Activated naive CD8-positive, alpha-beta T cell treated with anti-CD3 and anti-CD28 coated beads, Interleukin-2, amount 50 U/mL, for 24 hours (primary cell): ENCODE measurements at regions not wholly inside any gene's neighbourhood (a gene's known extent, or its start where the extent isn't known, plus 50 kb on each side); places are given as distances from the start of the nearest gene placed in this dataset.

ENCODE experiments used
- ATAC-seq: fragments of 150-1000 bp; cut with Tn5 transposase; one replicate; pipeline ENCODE4 v1.10.0; 2021
- DNase-seq: peaks from one replicate; pipeline ENCODE4 v3.0.0; 2021
- H3K27ac Mint-ChIP-seq: one replicate; pipeline ENCODE4 v1.8.0; 2021; ENCODE audit warnings: mild to moderate bottlenecking, mixed read lengths
- H3K27me3 Mint-ChIP-seq: one replicate; pipeline ENCODE4 v1.8.0; 2021; ENCODE audit warnings: mixed read lengths
- H3K36me3 Mint-ChIP-seq: one replicate; pipeline ENCODE4 v1.8.0; 2021; ENCODE audit warnings: low read depth, mixed read lengths
- H3K4me1 Mint-ChIP-seq: one replicate; pipeline ENCODE4 v1.8.0; 2021; ENCODE audit warnings: mixed read lengths
- H3K4me3 Mint-ChIP-seq: one replicate; pipeline ENCODE4 v1.8.0; 2021; ENCODE audit warnings: mild to moderate bottlenecking, moderate library complexity, mixed read lengths
- H3K9me3 Mint-ChIP-seq: one replicate; pipeline ENCODE4 v1.8.0; 2021; ENCODE audit warnings: mixed read lengths

- Mint-ChIP-seq H3K9me3 (peaks cover 3% of the 10 kb centered on the region), H3K36me3 (no peaks in the 10 kb centered on the region), H3K27ac (no peak overlapping the region), H3K4me3 (no peak overlapping the region), H3K4me1 (no peaks in the 10 kb centered on the region), H3K27me3 (peaks cover 24% of the 10 kb centered on the region)
- DNase-seq (no peak), ATAC-seq (no peak)
Observed at GRCh38 chr2:238725298-238725697, 122.6 kb upstream of the TWIST2 start.

GRCh38 chr2:238726670-238727584, 121.0 kb upstream of the TWIST2 start:
- H3K27ac Mint-ChIP-seq = no peak overlapping the region
- H3K9me3 Mint-ChIP-seq = no peaks in the 10 kb centered on the region
- peaks cover 18% of the 10 kb centered on the region for H3K27me3 Mint-ChIP-seq
- H3K36me3 Mint-ChIP-seq = no peaks in the 10 kb centered on the region
- DNase-seq = no peak
- no peaks in the 10 kb centered on the region for H3K4me1 Mint-ChIP-seq
- no peak for ATAC-seq
- no peak overlapping the region for H3K4me3 Mint-ChIP-seq

- no peak for DNase-seq
- Mint-ChIP-seq H3K36me3 (no peaks in the 10 kb centered on the region), H3K27ac (no peak overlapping the region), H3K4me3 (no peak overlapping the region), H3K4me1 (no peaks in the 10 kb centered on the region), H3K9me3 (no peaks in the 10 kb centered on the region), H3K27me3 (peaks cover 18% of the 10 kb centered on the region)
- no peak for ATAC-seq
Observed at GRCh38 chr2:238727585-238728329, 120.1 kb upstream of the TWIST2 start.

- Mint-ChIP-seq H3K9me3 (no peaks in the 10 kb centered on the region), H3K4me1 (no peaks in the 10 kb centered on the region), H3K4me3 (no peak overlapping the region), H3K27me3 (peaks cover 18% of the 10 kb centered on the region), H3K27ac (no peak overlapping the region), H3K36me3 (no peaks in the 10 kb centered on the region)
- DNase-seq = no peak
- no peak for ATAC-seq
Observed at GRCh38 chr2:238728330-238729260, 119.3 kb upstream of the TWIST2 start.

GRCh38 chr2:238729261-238729935, 118.5 kb upstream of the TWIST2 start:
- ATAC-seq = no peak
- H3K4me1 Mint-ChIP-seq = no peaks in the 10 kb centered on the region
- peaks cover 17% of the 10 kb centered on the region for H3K27me3 Mint-ChIP-seq
- H3K27ac Mint-ChIP-seq = no peak overlapping the region
- no peaks in the 10 kb centered on the region for H3K9me3 Mint-ChIP-seq
- no peak for DNase-seq
- no peak overlapping the region for H3K4me3 Mint-ChIP-seq
- H3K36me3 Mint-ChIP-seq = no peaks in the 10 kb centered on the region

GRCh38 chr2:238730001-238730669, 117.8 kb upstream of the TWIST2 start:
- Mint-ChIP-seq H3K27me3 (peaks cover 10% of the 10 kb centered on the region), H3K4me3 (no peak overlapping the region), H3K27ac (no peak overlapping the region), H3K4me1 (no peaks in the 10 kb centered on the region), H3K36me3 (no peaks in the 10 kb centered on the region), H3K9me3 (no peaks in the 10 kb centered on the region)
- ATAC-seq (no peak), DNase-seq (no peak)

GRCh38 chr2:238730881-238731280, 117.0 kb upstream of the TWIST2 start:
- Mint-ChIP-seq H3K27ac (no peak overlapping the region), H3K4me1 (no peaks in the 10 kb centered on the region), H3K27me3 (peaks cover 9% of the 10 kb centered on the region), H3K9me3 (no peaks in the 10 kb centered on the region), H3K36me3 (no peaks in the 10 kb centered on the region), H3K4me3 (no peak overlapping the region)
- no peak for DNase-seq
- no peak for ATAC-seq

- no peak overlapping the region for H3K4me3 Mint-ChIP-seq
- DNase-seq = no peak
- no peaks in the 10 kb centered on the region for H3K4me1 Mint-ChIP-seq
- H3K9me3 Mint-ChIP-seq = no peaks in the 10 kb centered on the region
- H3K27ac Mint-ChIP-seq = no peak overlapping the region
- ATAC-seq = no peak
- H3K27me3 Mint-ChIP-seq = peaks cover 8% of the 10 kb centered on the region
- H3K36me3 Mint-ChIP-seq = no peaks in the 10 kb centered on the region
Observed at GRCh38 chr2:238731961-238732360, 115.9 kb upstream of the TWIST2 start.

GRCh38 chr2:238738917-238739316, 109.0 kb upstream of the TWIST2 start:
- DNase-seq (no peak), ATAC-seq (no peak)
- Mint-ChIP-seq H3K27ac (no peak overlapping the region), H3K4me1 (no peaks in the 10 kb centered on the region), H3K36me3 (no peaks in the 10 kb centered on the region), H3K9me3 (no peaks in the 10 kb centered on the region), H3K27me3 (peaks cover 19% of the 10 kb centered on the region), H3K4me3 (no peak overlapping the region)

- ATAC-seq (no peak), DNase-seq (no peak)
- H3K9me3 Mint-ChIP-seq = no peaks in the 10 kb centered on the region
- H3K4me1 Mint-ChIP-seq = no peaks in the 10 kb centered on the region
- no peaks in the 10 kb centered on the region for H3K36me3 Mint-ChIP-seq
- H3K27me3 Mint-ChIP-seq = peaks cover 21% of the 10 kb centered on the region
- no peak overlapping the region for H3K4me3 Mint-ChIP-seq
- no peak overlapping the region for H3K27ac Mint-ChIP-seq
Observed at GRCh38 chr2:238739668-238740067, 108.2 kb upstream of the TWIST2 start.

GRCh38 chr2:238741277-238741676, 106.6 kb upstream of the TWIST2 start:
- Mint-ChIP-seq H3K4me1 (no peaks in the 10 kb centered on the region), H3K9me3 (no peaks in the 10 kb centered on the region), H3K36me3 (no peaks in the 10 kb centered on the region), H3K27ac (no peak overlapping the region), H3K4me3 (no peak overlapping the region), H3K27me3 (peaks cover 24% of the 10 kb centered on the region)
- DNase-seq = no peak
- no peak for ATAC-seq

GRCh38 chr2:238742066-238742465, 105.8 kb upstream of the TWIST2 start:
- Mint-ChIP-seq H3K9me3 (no peaks in the 10 kb centered on the region), H3K36me3 (no peaks in the 10 kb centered on the region), H3K27ac (no peak overlapping the region), H3K4me3 (no peak overlapping the region), H3K4me1 (no peaks in the 10 kb centered on the region), H3K27me3 (peaks cover 22% of the 10 kb centered on the region)
- DNase-seq (no peak), ATAC-seq (no peak)

GRCh38 chr2:238742664-238743063, 105.2 kb upstream of the TWIST2 start:
- H3K27ac Mint-ChIP-seq = no peak overlapping the region
- H3K27me3 Mint-ChIP-seq = peaks cover 19% of the 10 kb centered on the region
- ATAC-seq (peak; percentile 6), DNase-seq (no peak)
- no peaks in the 10 kb centered on the region for H3K9me3 Mint-ChIP-seq
- H3K4me3 Mint-ChIP-seq = no peak overlapping the region
- no peaks in the 10 kb centered on the region for H3K36me3 Mint-ChIP-seq
- no peaks in the 10 kb centered on the region for H3K4me1 Mint-ChIP-seq
